GM19463 (cell line): ENCODE measurements at regions not wholly inside any gene's neighbourhood (a gene's known extent, or its start where the extent isn't known, plus 50 kb on each side); places are given as distances from the start of the nearest gene placed in this dataset.
"Not testable (repeated sequence)": the region's sequence is repeated elsewhere in the genome, so short reads cannot be mapped to it uniquely, and the experiment has no call there.

ENCODE experiments used
- ATAC-seq: cut with Tn5 transposase; IDR thresholded peaks from one replicate; pipeline ENCODE4 v1.9.1; 2021; ENCODE audit warnings: mild to moderate bottlenecking, moderate library complexity; ENCODE audit not compliant: unreplicated experiment

- no peak for ATAC-seq
Observed at GRCh38 chr1:78715181-78715661, 65.6 kb downstream of the IFI44 start.

GRCh38 chr1:78716186-78716585, 66.6 kb downstream of the IFI44 start:
- ATAC-seq = no peak

DNA sequence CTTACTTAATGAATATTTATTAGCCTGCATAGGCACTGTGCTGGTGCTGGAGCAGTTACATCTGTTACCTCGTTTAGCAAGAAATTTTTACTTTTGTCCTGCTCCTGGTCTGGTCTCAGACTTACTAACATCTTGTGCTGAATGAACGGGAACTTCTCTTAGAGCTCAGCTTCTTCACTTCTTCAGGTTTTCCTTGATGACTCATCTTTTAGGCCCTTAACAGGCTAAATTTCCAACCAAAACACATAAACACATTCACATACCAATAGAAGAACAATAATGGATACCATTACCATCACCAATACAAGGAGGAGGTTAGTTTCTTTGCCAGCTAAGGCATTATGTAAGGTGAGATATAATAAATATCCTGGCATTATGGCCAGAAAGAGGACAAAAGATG, 68.9 kb downstream of the IFI44 start:
- no peak for ATAC-seq

- ATAC-seq = peak; percentile 50
Observed at GRCh38 chr1:78721136-78721535, 71.5 kb downstream of the IFI44 start.

GRCh38 chr1:78722105-78722504, 72.5 kb downstream of the IFI44 start:
- ATAC-seq = no peak

GRCh38 chr1:78722521-78722920, 72.9 kb downstream of the IFI44 start:
- ATAC-seq = no peak

DNA sequence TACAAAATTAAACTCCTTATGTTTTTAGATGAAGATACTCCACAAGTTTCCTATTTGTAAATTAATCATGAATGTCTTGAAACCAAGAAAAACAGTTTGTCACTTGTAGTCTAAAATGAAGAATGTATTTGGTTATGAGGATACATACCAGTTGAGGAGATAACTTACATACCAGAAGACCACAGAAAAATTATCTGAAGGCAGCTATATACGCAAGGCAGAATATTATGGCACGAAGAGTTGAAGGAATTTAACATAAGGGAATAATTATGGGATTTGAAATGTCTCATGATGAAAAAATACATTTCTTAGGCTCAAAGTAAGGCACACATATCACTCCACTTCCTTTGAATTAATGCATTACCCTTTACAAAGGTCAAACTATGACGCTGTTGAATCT, 73.3 kb downstream of the IFI44 start:
- no peak for ATAC-seq

- ATAC-seq = no peak
Observed at GRCh38 chr1:78726686-78727085, 77.1 kb downstream of the IFI44 start.

GRCh38 chr1:78728359-78728758, 78.7 kb downstream of the IFI44 start:
- no peak for ATAC-seq

DNA sequence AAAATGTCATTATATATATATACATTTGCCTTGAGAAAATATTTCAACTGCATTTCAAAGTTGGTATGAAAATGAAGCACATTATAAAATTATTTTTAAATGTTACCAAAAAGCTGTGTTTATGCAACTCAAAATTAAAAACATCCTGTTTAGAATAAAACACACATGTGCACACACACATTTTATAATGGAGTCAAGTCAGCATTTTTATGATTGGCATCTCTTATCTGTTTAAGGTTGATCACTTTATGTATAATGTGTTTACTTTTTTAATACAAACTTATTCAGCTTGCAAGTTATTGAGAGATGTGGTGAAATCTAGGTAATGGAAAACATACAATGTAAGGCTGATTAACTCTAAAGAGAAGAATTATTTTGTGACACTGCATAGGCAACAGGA, 80.4 kb downstream of the IFI44 start:
- ATAC-seq = no peak

- ATAC-seq = no peak
Observed at GRCh38 chr1:78731674-78732073, 82.0 kb downstream of the IFI44 start.

DNA sequence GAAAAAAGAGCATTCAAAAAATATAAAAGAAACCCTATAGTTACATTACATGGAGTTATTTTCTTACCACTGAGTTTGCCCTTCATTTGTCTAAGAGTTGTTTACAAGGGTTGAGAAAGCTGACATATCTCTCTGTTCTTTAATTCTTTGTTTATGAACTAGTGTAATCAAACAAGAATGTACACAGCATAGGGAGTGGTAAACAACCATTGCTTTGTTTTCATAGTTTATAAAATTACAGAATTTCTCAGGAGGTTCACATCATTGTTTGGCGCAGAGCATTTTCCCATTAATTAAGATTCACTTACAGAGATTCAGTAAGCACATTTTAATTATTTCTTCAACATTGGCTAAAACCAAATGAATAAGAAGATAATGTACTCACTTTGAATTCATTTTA, 87.6 kb downstream of the IFI44 start:
- no peak for ATAC-seq

GRCh38 chr1:78743626-78744025, 94.0 kb downstream of the IFI44 start:
- no peak for ATAC-seq

DNA sequence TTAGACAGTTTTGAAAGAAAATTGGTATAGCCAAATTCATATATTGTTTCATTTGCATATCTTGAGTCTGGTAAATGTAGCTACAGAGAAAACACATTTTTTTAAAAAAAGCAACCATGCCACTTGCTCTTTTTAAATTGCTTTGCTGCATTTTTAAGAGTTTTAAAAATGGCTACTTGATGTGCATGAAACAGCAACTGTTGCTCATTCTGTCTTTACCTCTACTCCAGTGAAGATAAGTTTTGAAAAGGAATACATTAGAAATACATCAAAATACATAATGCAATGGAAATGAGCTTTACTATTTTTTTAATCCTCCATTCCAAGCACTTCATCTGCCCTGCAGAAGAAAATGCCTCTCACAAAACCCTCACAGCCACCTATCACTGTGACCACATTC, 95.5 kb downstream of the IFI44 start:
- no peak for ATAC-seq

GRCh38 chr1:78753679-78754078, 104.0 kb downstream of the IFI44 start:
- ATAC-seq = not testable (repeated sequence)

DNA sequence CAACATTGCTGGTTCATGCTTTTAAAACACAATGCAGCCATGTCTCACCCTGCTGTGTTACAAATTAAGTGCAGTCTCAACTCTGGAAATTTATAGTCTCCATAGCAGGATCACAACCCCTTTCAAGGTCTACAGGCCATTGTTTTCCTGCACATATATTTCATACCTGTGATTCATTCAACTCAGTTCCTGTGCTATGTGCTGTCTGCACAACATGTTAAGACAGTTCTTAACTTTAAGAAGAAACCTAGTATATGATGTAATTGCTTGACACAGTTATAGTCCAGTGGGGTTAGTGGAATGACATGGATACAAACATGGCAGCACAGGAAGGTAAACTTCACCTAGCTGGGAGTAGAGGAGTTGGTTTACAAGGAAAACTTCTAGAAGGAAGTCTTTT, 106.4 kb downstream of the IFI44 start:
- no peak for ATAC-seq

GRCh38 chr1:78758506-78758905, 108.9 kb downstream of the IFI44 start:
- no peak for ATAC-seq

- ATAC-seq = no peak
Observed at GRCh38 chr1:78759881-78760280, 110.2 kb downstream of the IFI44 start.

GRCh38 chr1:78760858-78761257, 111.2 kb downstream of the IFI44 start:
- ATAC-seq = no peak

GRCh38 chr1:78762113-78762512, 112.5 kb downstream of the IFI44 start:
- ATAC-seq = no peak

DNA sequence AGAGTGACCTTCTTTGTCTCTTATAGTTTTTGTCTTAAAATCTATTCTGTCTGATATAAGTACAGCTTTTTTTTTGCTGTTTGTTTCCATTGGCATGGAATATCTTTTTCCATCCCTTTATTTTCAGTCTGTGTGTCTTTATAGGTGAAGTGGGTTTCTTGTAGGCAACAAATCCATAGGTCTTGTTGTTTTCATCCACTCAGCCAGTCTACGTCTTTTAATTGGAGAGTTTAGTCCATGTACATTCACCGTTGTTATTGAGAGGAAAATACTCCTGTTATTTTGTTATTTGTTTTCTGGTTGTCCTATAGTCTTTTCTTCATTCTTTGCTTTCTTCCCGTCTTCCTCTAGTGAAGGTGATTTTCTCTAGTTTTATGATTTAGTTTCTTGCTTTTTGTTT, 115.9 kb downstream of the IFI44 start:
- no peak for ATAC-seq

- no peak for ATAC-seq
Observed at GRCh38 chr1:78779831-78780230, 130.2 kb downstream of the IFI44 start.

DNA sequence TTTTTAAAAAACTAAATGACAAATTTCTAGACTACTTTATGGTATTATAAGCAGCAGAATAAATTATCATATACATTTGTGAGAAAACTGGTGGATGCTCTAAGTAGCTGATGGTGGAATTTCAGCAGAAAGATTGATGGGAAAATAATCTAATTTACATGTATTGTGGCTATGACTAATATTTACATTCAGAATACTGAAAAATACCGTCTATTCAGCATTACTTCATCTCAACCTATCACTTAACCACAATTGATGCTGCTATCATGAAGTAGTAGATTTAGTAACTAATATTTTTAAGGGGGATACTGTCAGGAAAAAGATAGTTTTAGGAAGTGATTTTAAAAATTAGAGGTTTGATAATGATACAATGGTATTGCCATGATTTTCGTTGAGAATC, 137.9 kb downstream of the IFI44 start:
- ATAC-seq = no peak

DNA sequence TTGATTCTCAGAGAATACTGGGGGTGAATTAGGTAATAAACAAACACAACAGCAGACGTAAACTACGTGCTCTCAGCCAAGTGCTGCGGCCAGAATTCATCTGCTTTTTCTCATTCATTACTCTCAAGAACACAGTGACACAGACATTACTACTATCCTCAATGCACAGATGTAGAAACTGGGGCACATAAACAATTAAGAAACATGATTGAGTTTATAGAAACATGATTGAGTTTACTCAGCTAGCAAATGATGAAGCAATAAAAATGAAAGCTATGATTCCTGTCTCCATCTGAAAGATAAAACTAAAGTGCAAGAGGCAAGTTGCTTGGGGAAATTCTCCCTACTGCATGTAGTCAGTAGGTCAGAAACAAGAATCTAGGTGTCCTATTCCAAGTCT, 140.5 kb downstream of the IFI44 start:
- no peak for ATAC-seq
